GM23338 (cell line): ENCODE measurements at regions not wholly inside any gene's neighbourhood (a gene's known extent, or its start where the extent isn't known, plus 50 kb on each side); places are given as distances from the start of the nearest gene placed in this dataset.
"Not testable (repeated sequence)": the region's sequence is repeated elsewhere in the genome, so short reads cannot be mapped to it uniquely, and the experiment has no call there.

Experiments used
- CREB1 ChIP-seq: fragments of 250-450 bp; sonication (Bioruptor Pico); IDR thresholded peaks from 2 replicates; pipeline ENCODE4 v1.5.0; 2020; ENCODE audit warnings: low read depth, mild to moderate bottlenecking, moderate library complexity
- EZH2 ChIP-seq: fragments of 200-600 bp; sonication (generic); IDR thresholded peaks from one replicate; pipeline ENCODE4 v1.8.0; 2017; ENCODE audit warnings: antibody characterized with exemption, mild to moderate bottlenecking, low read depth; ENCODE audit not compliant: unreplicated experiment
- EZH2phosphoT487 ChIP-seq: fragments of 200-600 bp; sonication (generic); IDR thresholded peaks from one replicate; pipeline ENCODE4 v1.8.1; 2018; ENCODE audit warnings: antibody characterized with exemption; ENCODE audit not compliant: unreplicated experiment
- NANOG ChIP-seq: IDR thresholded peaks from 2 replicates; pipeline ENCODE4 v1.6.1; 2016; ENCODE audit warnings: antibody characterized with exemption, borderline replicate concordance
- POLR2AphosphoS5 ChIP-seq: IDR thresholded peaks from 2 replicates; pipeline ENCODE4 v1.6.1; 2016; ENCODE audit warnings: antibody characterized with exemption, low read depth
- TF ChIP-seq, protein P1 (sequence below), 2 experiments: fragments of 200-600 bp in 1 of 2; sonication (generic) in 1 of 2; conservative IDR thresholded peaks; 2 replicates each; pipeline versions ENCODE4 v1.5.1 to v1.6.1; 2016 to 2017; ENCODE audit warnings: antibody characterized with exemption in 2 of 2, low read depth in 2 of 2, mild to moderate bottlenecking in 2 of 2, moderate library complexity in 1 of 2
- TF ChIP-seq, protein P2 (sequence below): IDR thresholded peaks from one replicate; pipeline ENCODE4 v1.6.1; 2018; ENCODE audit warnings: antibody characterized with exemption; ENCODE audit not compliant: unreplicated experiment

DNA sequence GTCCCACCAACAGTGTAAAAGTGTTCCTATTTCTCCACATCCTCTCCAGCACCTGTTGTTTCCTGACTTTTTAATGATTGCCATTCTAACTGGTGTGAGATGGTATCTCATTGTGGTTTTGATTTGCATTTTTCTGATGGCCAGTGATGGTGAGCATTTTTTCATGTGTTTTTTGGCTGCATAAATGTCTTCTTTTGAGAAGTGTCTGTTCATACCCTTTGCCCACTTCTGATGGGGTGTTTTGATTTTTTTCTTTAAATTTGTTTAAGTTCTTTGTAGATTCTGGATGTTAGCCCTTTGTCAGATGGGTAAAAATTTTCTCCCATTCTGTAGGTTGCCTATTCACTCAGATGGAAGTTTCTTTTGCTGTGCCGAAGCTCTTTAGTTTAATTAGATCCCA lies 183.9 kb downstream of the MSN start:
- not testable (repeated sequence) for TF ChIP-seq CREB1, POLR2AphosphoS5, NANOG, EZH2phosphoT487, EZH2
- TF ChIP-seq, protein P1, sequence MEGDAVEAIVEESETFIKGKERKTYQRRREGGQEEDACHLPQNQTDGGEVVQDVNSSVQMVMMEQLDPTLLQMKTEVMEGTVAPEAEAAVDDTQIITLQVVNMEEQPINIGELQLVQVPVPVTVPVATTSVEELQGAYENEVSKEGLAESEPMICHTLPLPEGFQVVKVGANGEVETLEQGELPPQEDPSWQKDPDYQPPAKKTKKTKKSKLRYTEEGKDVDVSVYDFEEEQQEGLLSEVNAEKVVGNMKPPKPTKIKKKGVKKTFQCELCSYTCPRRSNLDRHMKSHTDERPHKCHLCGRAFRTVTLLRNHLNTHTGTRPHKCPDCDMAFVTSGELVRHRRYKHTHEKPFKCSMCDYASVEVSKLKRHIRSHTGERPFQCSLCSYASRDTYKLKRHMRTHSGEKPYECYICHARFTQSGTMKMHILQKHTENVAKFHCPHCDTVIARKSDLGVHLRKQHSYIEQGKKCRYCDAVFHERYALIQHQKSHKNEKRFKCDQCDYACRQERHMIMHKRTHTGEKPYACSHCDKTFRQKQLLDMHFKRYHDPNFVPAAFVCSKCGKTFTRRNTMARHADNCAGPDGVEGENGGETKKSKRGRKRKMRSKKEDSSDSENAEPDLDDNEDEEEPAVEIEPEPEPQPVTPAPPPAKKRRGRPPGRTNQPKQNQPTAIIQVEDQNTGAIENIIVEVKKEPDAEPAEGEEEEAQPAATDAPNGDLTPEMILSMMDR (conservative IDR thresholded peaks at IDR 0.05; ENCODE audit: low read depth in 2 of 2) = not testable (repeated sequence)
- TF ChIP-seq, protein P2, sequence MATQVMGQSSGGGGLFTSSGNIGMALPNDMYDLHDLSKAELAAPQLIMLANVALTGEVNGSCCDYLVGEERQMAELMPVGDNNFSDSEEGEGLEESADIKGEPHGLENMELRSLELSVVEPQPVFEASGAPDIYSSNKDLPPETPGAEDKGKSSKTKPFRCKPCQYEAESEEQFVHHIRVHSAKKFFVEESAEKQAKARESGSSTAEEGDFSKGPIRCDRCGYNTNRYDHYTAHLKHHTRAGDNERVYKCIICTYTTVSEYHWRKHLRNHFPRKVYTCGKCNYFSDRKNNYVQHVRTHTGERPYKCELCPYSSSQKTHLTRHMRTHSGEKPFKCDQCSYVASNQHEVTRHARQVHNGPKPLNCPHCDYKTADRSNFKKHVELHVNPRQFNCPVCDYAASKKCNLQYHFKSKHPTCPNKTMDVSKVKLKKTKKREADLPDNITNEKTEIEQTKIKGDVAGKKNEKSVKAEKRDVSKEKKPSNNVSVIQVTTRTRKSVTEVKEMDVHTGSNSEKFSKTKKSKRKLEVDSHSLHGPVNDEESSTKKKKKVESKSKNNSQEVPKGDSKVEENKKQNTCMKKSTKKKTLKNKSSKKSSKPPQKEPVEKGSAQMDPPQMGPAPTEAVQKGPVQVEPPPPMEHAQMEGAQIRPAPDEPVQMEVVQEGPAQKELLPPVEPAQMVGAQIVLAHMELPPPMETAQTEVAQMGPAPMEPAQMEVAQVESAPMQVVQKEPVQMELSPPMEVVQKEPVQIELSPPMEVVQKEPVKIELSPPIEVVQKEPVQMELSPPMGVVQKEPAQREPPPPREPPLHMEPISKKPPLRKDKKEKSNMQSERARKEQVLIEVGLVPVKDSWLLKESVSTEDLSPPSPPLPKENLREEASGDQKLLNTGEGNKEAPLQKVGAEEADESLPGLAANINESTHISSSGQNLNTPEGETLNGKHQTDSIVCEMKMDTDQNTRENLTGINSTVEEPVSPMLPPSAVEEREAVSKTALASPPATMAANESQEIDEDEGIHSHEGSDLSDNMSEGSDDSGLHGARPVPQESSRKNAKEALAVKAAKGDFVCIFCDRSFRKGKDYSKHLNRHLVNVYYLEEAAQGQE = not testable (repeated sequence)
